CD4-positive, alpha-beta memory T cell (primary cell): ENCODE measurements at regions not wholly inside any gene's neighbourhood (a gene's known extent, or its start where the extent isn't known, plus 50 kb on each side); places are given as distances from the start of the nearest gene placed in this dataset.
"Not testable (repeated sequence)": the region's sequence is repeated elsewhere in the genome, so short reads cannot be mapped to it uniquely, and the experiment has no call there.

ENCODE experiments used
- CTCF ChIA-PET: fragments of 350-600 bp; sonication (Branson Sonifier 250); formaldehyde crosslinking; loops from one replicate; lab custom pipeline; 2021; ENCODE audit warnings: inconsistent platforms; ENCODE audit not compliant: partially characterized antibody; lab: Charles Lee
- POLR2A ChIA-PET: fragments of 350-600 bp; sonication (Branson Sonifier 250); formaldehyde crosslinking; loops from one replicate; lab custom pipeline; 2021; ENCODE audit not compliant: partially characterized antibody; lab: Charles Lee
- DNase-seq, 5 donors: peaks; one replicate each; pipeline versions ENCODE4 v3.0.0 to v3.0.0-alpha.2; 2020 to 2022; ENCODE audit warnings: mixed read lengths in 1 of 5
- H3K27ac ChIP-seq: one replicate; pipeline ENCODE4 v1.7.0; 2013; ENCODE audit warnings: low read depth, low read length
- H3K27me3 ChIP-seq: 2 replicates; pipeline ENCODE4 v1.7.0; 2013; ENCODE audit warnings: mild to moderate bottlenecking, low read length, moderate library complexity; ENCODE audit not compliant: insufficient read depth
- H3K36me3 ChIP-seq: 2 replicates; pipeline ENCODE4 v1.7.0; 2013; ENCODE audit warnings: mild to moderate bottlenecking, low read length, moderate library complexity; ENCODE audit not compliant: insufficient read depth
- H3K4me1 ChIP-seq: 2 replicates; pipeline ENCODE4 v1.7.0; 2013; ENCODE audit warnings: mild to moderate bottlenecking, low read length, moderate library complexity; ENCODE audit not compliant: insufficient read depth
- H3K4me3 ChIP-seq, 2 donors: one replicate each; pipeline ENCODE4 v1.7.0; 2013; ENCODE audit warnings: low read length in 2 of 2, mild to moderate bottlenecking in 1 of 2
- H3K9me3 ChIP-seq, 2 donors: one replicate each; pipeline ENCODE4 v1.7.0; 2013; ENCODE audit warnings: low read length in 2 of 2, control low read depth in 1 of 2; ENCODE audit not compliant: control insufficient read depth in 1 of 2
- H3K27ac Mint-ChIP-seq, 7 donors: one replicate each; pipeline ENCODE4 v1.8.0; 2020 to 2021; ENCODE audit warnings: mixed read lengths in 7 of 7, mild to moderate bottlenecking in 6 of 7, inconsistent platforms in 3 of 7, moderate library complexity in 3 of 7
- H3K27me3 Mint-ChIP-seq, 2 donors: one replicate each; pipeline ENCODE4 v1.8.0; 2020 to 2021; ENCODE audit warnings: mixed read lengths in 2 of 2
- H3K36me3 Mint-ChIP-seq, 2 donors: one replicate each; pipeline ENCODE4 v1.8.0; 2020 to 2021; ENCODE audit warnings: mixed read lengths in 2 of 2, inconsistent platforms in 1 of 2, mild to moderate bottlenecking in 1 of 2
- H3K4me1 Mint-ChIP-seq, 4 donors: one replicate each; pipeline ENCODE4 v1.8.0; 2020 to 2021; ENCODE audit warnings: mixed read lengths in 4 of 4, mild to moderate bottlenecking in 1 of 4
- H3K4me3 Mint-ChIP-seq, 8 donors: one replicate each; pipeline ENCODE4 v1.8.0; 2020 to 2021; ENCODE audit warnings: mixed read lengths in 8 of 8, mild to moderate bottlenecking in 7 of 8, moderate library complexity in 6 of 8, inconsistent platforms in 3 of 8
- H3K9me3 Mint-ChIP-seq, 8 donors: one replicate each; pipeline ENCODE4 v1.8.0; 2020 to 2021; ENCODE audit warnings: mixed read lengths in 8 of 8, mild to moderate bottlenecking in 5 of 8, inconsistent platforms in 3 of 8, moderate library complexity in 1 of 8
- intact Hi-C: fragments of 100-400 bp; cut with micrococcal nuclease; formaldehyde crosslinking; loops from one replicate; pipeline ENCODE4 v1.15.1; 2023

DNA sequence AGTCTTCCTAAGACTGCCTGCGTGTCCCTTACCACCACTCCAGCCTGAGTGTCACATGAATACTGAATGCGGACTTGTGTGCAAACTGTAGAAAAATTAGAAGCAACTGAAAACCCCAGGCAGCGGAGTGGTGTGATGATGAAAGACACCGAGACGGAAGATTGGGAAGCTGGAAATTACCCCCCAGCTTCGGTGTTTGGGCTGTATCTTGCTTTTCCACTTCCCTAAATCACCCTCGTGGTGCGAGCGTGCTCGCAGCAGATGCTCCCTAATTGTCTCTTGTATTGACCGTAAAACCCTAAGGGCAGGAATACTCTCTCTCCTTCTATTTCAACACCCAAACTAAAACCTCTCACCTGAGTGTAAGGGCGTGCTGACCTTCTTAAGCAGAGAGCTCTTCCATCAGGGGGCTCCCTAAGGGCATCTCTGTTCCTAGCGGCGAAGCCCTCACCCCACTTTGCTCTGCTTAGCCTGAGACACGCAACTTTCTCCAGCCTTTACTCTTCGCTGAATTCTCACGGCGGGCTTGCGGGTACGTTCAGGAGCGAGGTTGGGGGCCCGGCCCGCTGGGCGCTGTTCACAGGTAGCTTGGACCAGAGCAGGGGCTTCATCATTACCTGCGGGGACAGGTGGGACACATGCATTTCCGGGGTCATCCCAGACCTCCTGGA lies 62.4 kb downstream of the CRYBB2 start:
- no peaks in the 10 kb centered on the region for H3K9me3 ChIP-seq
- Mint-ChIP-seq H3K4me1 (peaks cover 3 to 13% (median 6%) of the 10 kb centered on the region in 4 donors), H3K4me3 (peak overlapping the region in 3 of 8 donors; percentile 32 to 51 (median 43)), H3K27ac (no peak overlapping the region), H3K27me3 (peaks cover 47 to 50% of the 10 kb centered on the region in 2 donors), H3K9me3 (peaks cover 0 to 2% (median 0%) of the 10 kb centered on the region in 8 donors), H3K36me3 (no peaks in the 10 kb centered on the region)
- H3K4me1 ChIP-seq, result no peaks in the 10 kb centered on the region
- no peak overlapping the region for H3K27ac ChIP-seq
- H3K27me3 ChIP-seq, result peaks cover 4% of the 10 kb centered on the region
- DNase-seq, result no peak
- ChIA-PET POLR2A (no interaction called here), CTCF (no interaction called here)
- no peaks in the 10 kb centered on the region for H3K36me3 ChIP-seq
- no peak overlapping the region for H3K4me3 ChIP-seq
- intact Hi-C loops, result no loop called here

DNA sequence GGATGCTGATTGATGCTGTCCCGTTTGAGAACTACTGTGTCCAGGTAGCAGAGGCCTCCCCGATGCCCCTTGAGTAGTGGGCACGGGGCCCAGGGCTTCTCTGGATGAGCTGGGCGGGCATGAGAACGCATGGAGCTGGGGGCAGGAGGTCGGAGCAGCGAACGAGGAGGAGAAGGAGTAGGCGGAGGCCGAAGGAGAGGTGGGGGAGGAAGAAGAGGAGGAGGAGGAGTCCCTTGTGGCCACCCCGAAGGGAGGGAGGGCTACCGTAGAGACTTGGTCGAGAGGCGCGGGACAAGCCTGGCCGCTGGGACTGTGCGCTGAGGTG lies 62.9 kb downstream of the CRYBB2 start:
- Mint-ChIP-seq H3K9me3 (peaks cover 0 to 2% (median 0%) of the 10 kb centered on the region in 8 donors), H3K36me3 (no peaks in the 10 kb centered on the region), H3K4me3 (peak overlapping the region in 2 of 8 donors; percentile 43 to 53), H3K27me3 (peaks cover 47 to 50% of the 10 kb centered on the region in 2 donors), H3K4me1 (peaks cover 3 to 13% (median 6%) of the 10 kb centered on the region in 4 donors), H3K27ac (no peak overlapping the region)
- Histone ChIP-seq H3K9me3 (no peaks in the 10 kb centered on the region), H3K27me3 (peaks cover 4% of the 10 kb centered on the region), H3K36me3 (no peaks in the 10 kb centered on the region), H3K4me1 (no peaks in the 10 kb centered on the region), H3K27ac (no peak overlapping the region), H3K4me3 (no peak overlapping the region)
- intact Hi-C loops, result no loop called here
- CTCF ChIA-PET, result no interaction called here
- DNase-seq, result no peak
- POLR2A ChIA-PET, result no interaction called here

DNA sequence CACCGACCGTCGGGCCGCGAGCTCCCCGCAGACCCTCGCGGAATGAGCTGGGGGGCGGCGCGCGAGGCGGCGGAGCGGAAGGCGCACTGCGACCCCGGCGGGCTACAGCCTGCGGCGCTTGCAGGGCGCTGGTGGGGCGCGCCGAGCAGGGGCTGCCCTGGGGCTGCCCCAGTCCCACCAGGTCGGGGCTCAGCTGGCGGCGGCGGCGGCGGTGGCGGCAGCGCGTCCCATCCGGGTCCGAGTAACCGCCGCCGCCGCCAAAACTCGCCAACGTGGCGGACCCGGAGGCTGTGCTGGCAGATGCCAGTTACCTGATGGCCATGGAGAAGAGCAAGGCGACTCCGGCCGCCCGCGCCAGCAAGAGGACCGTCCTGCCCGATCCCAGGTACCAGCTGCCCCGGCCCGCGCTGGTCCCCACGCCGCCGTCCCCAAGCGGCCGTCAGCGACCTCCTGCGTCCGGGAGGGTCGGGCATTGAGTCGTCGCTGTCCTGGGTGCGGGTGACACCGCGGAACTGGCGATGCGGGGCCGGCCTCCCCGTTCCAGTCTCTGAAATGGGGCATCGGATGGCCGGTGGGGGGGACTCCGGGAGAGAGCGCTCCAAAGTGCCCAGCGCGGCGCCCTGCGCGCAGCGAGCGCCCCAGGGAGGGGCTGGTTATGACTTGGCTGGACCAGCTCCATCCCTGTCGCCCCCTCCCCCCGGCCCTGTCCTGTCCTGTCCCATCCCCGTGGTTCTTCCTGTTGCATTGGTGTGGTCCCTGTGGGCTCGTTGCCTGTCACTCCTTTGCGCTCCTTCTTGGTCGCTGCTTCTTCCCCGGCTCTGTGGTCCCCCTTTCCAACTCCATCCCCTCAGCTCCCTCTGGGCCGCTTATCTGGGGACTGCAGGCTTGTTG lies 63.5 kb downstream of the CRYBB2 start:
- peaks cover 0 to 2% (median 0%) of the 10 kb centered on the region in 8 donors for H3K9me3 Mint-ChIP-seq
- Histone ChIP-seq H3K4me3 (no peak overlapping the region), H3K36me3 (no peaks in the 10 kb centered on the region), H3K27ac (no peak overlapping the region), H3K27me3 (peaks cover 4% of the 10 kb centered on the region), H3K4me1 (no peaks in the 10 kb centered on the region), H3K9me3 (no peaks in the 10 kb centered on the region)
- H3K4me3 Mint-ChIP-seq, result peak overlapping the region in 3 of 8 donors; percentile 13 to 65 (median 33)
- peaks cover 3 to 13% (median 6%) of the 10 kb centered on the region in 4 donors for H3K4me1 Mint-ChIP-seq
- POLR2A ChIA-PET, result no interaction called here
- CTCF ChIA-PET, result no interaction called here
- no peak for DNase-seq
- intact Hi-C loops, result no loop called here
- no peak overlapping the region for H3K27ac Mint-ChIP-seq
- H3K36me3 Mint-ChIP-seq, result no peaks in the 10 kb centered on the region
- H3K27me3 Mint-ChIP-seq, result peaks cover 49 to 50% of the 10 kb centered on the region in 2 donors

DNA sequence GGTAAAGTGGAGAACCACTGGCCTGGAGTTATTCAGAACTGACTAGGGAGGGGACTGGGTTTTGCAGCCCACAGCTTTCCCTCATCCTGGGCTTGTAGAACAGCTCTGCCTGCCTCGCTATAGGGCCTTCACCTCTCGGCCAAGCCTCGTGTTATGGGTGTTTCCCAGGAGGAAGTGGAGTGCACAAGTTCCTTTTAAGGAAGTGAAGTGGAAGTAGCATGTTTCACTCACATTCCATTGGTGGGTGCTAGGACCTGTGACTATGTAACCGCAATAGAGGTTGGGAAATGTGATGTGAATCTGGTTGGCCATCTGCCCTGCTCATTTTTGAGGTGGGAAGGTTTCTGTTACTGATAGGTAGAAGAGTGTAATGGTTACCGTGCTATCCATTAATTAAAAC lies 69.0 kb downstream of the CRYBB2 start:
- H3K27me3 ChIP-seq, H3K4me3 ChIP-seq, POLR2A ChIA-PET, H3K9me3 ChIP-seq, CTCF ChIA-PET, H3K4me1 ChIP-seq, H3K4me1 Mint-ChIP-seq, H3K27ac ChIP-seq, H3K4me3 Mint-ChIP-seq, H3K27ac Mint-ChIP-seq, intact Hi-C loops, DNase-seq, H3K36me3 ChIP-seq, H3K9me3 Mint-ChIP-seq, H3K36me3 Mint-ChIP-seq: not testable (repeated sequence)
- H3K27me3 Mint-ChIP-seq, result peaks cover 20 to 24% of the 10 kb centered on the region in 2 donors

DNA sequence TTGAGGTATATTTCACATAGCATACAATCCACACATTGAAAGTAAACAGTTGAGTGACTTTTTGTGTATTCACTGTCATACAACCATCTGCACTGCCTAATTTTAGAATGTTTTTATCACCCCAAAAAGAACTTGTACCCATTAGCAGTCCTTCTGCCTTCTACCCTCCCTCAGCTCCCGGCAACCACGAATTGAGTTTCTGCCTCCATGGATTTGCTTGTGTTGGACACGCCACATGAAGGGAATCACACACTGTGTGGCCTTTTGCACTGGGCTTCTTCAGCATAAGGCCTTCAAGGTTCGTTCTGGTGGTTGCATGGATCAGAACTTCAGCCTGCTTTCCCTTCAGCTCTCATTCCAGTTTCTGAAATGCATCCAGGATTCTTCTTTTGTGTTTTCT lies 82.5 kb downstream of the CRYBB2 start:
- H3K9me3 ChIP-seq, H3K27me3 ChIP-seq, H3K27ac ChIP-seq, H3K4me1 ChIP-seq, intact Hi-C loops, H3K4me3 ChIP-seq, H3K36me3 Mint-ChIP-seq, H3K4me3 Mint-ChIP-seq, DNase-seq, H3K27ac Mint-ChIP-seq, CTCF ChIA-PET, POLR2A ChIA-PET, H3K36me3 ChIP-seq, H3K4me1 Mint-ChIP-seq: not testable (repeated sequence)
- H3K9me3 Mint-ChIP-seq, result peaks cover 0 to 11% (median 5%) of the 10 kb centered on the region in 8 donors
- peaks cover 20 to 23% of the 10 kb centered on the region in 2 donors for H3K27me3 Mint-ChIP-seq

DNA sequence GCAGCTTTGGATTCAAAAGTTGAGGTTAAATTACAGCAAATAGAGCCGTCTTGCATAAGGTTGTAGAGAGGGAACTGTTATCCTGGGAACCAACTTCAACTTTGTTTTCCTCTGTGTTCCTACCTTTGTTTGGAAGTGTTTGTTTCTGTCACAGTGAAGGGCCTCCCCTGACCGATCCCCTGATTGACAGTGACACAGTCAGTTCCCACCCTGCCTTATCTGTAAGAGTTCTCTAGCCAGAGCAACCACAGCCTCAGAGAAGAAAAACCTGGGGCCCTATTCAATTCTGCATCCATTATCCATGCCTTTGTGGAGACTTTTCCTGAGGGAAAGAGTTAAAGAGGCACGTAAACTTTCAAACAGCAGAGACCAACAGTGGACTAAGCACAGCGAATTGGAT lies 90.1 kb downstream of the CRYBB2 start:
- H3K27ac Mint-ChIP-seq, H3K4me3 Mint-ChIP-seq, POLR2A ChIA-PET, DNase-seq, H3K9me3 ChIP-seq, H3K27me3 ChIP-seq, H3K4me1 Mint-ChIP-seq, CTCF ChIA-PET, intact Hi-C loops, H3K4me3 ChIP-seq, H3K36me3 ChIP-seq, H3K9me3 Mint-ChIP-seq, H3K36me3 Mint-ChIP-seq, H3K27ac ChIP-seq, H3K4me1 ChIP-seq: not testable (repeated sequence)
- peaks cover 8 to 13% of the 10 kb centered on the region in 2 donors for H3K27me3 Mint-ChIP-seq

DNA sequence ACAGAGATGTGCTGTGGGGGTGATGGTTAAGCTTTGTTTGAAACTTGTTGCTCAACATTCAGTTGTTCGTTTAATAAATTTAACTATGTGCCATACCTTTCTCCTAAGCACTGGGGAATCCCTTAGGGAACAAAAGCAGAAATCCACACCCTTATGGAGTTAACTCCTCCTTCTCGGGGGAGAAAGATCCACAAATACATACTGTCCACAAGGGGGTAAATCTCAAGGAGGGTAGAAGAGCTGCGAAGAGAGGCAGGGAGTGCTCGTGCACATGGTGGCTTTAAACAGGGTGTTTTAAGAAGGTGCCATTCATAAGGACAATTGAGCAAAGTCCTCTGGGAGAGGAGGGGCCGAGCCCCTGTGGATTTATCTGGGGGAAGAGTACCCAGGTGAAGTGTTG lies 92.5 kb downstream of the CRYBB2 start:
- H3K9me3 Mint-ChIP-seq, DNase-seq, H3K27ac ChIP-seq, H3K27ac Mint-ChIP-seq, H3K4me3 ChIP-seq, H3K36me3 ChIP-seq, CTCF ChIA-PET, H3K4me3 Mint-ChIP-seq, H3K36me3 Mint-ChIP-seq, POLR2A ChIA-PET, H3K27me3 ChIP-seq, intact Hi-C loops, H3K9me3 ChIP-seq, H3K4me1 Mint-ChIP-seq, H3K4me1 ChIP-seq: not testable (repeated sequence)
- peaks cover 8 to 13% of the 10 kb centered on the region in 2 donors for H3K27me3 Mint-ChIP-seq
